Panc1 (cell line): ENCODE measurements at regions not wholly inside any gene's neighbourhood (a gene's known extent, or its start where the extent isn't known, plus 50 kb on each side); places are given as distances from the start of the nearest gene placed in this dataset.

Source experiments
- ATAC-seq: fragments of 200-7000 bp; cut with Tn5 transposase; 2 replicates; pipeline ENCODE4 v1.9.1; 2020; ENCODE audit warnings: mild to moderate bottlenecking, moderate library complexity
- BruUV-seq: library from RNA; stranded (reverse); fragments of 400-500 nt; replicated peaks from 2 replicates; lab custom pipeline; 2021; lab: Mats Ljungman, UMichigan
- CTCF ChIA-PET: fragments of 300-600 bp; sonication (Branson Sonifier 250); formaldehyde crosslinking; loops from one replicate; lab custom pipeline; 2022; ENCODE audit warnings: antibody characterized with exemption; lab: Charles Lee
- POLR2A ChIA-PET: fragments of 300-600 bp; sonication (Branson Sonifier 250); formaldehyde crosslinking; loops from one replicate; lab custom pipeline; 2022; ENCODE audit warnings: antibody characterized with exemption; lab: Charles Lee
- DNase-seq: peaks from one replicate; pipeline ENCODE4 v3.0.0-alpha.2; 2010; ENCODE audit warnings: low read depth, low spot score
- H3K27ac ChIP-seq: 2 replicates; pipeline ENCODE4 v1.5.1; 2011; ENCODE audit warnings: mild to moderate bottlenecking, low read length, inconsistent platforms
- H3K27me3 ChIP-seq: fragments of 200-500 bp; sonication (Bioruptor generic); 2 replicates; pipeline ENCODE4 v1.6.0; 2014; ENCODE audit warnings: low read length, inconsistent platforms; ENCODE audit not compliant: control insufficient read depth, insufficient read depth
- H3K36me3 ChIP-seq: fragments of 200-500 bp; sonication (Bioruptor generic); 2 replicates; pipeline ENCODE4 v1.5.1; 2014; ENCODE audit warnings: inconsistent platforms, mild to moderate bottlenecking, low read length, moderate library complexity; ENCODE audit not compliant: control insufficient read depth, insufficient read depth
- H3K4me1 ChIP-seq: 2 replicates; pipeline ENCODE4 v1.5.1; 2011; ENCODE audit warnings: inconsistent platforms, mild to moderate bottlenecking, low read length, moderate library complexity; ENCODE audit not compliant: control insufficient read depth, insufficient read depth
- H3K4me3 ChIP-seq, 2 experiments: 2 replicates each; pipeline ENCODE4 v1.5.1; 2011 to 2012; ENCODE audit warnings: low read depth in 2 of 2, low read length in 2 of 2, mild to moderate bottlenecking in 2 of 2, inconsistent platforms in 1 of 2, moderate library complexity in 1 of 2
- H3K9me3 ChIP-seq: fragments of 200-500 bp; sonication (Bioruptor generic); 2 replicates; pipeline ENCODE4 v1.5.1; 2014; ENCODE audit warnings: low read depth, mild to moderate bottlenecking, inconsistent platforms, low read length, moderate library complexity; ENCODE audit not compliant: control insufficient read depth, insufficient read depth
- POLR2AphosphoS5 ChIP-seq: IDR thresholded peaks from 2 replicates; pipeline ENCODE4 v1.6.1; 2012; ENCODE audit warnings: mild to moderate bottlenecking, low read depth, low read length, moderate library complexity
- REST ChIP-seq, 2 experiments: IDR thresholded peaks; 2 replicates each; pipeline ENCODE4 v1.6.1; 2011 to 2012; ENCODE audit warnings: low read depth in 2 of 2, control low read depth in 1 of 2, low read length in 1 of 2, mild to moderate bottlenecking in 1 of 2, moderate library complexity in 1 of 2; ENCODE audit not compliant: insufficient read depth in 1 of 2
- SIN3A ChIP-seq: IDR thresholded peaks from 2 replicates; pipeline ENCODE4 v1.6.1; 2012; ENCODE audit warnings: low read depth, mild to moderate bottlenecking, low read length, moderate library complexity, borderline replicate concordance; ENCODE audit not compliant: insufficient read depth
- TCF7L2 ChIP-seq: IDR thresholded peaks from 2 replicates; pipeline ENCODE4 v1.6.1; 2011; ENCODE audit warnings: mild to moderate bottlenecking, low read depth, low read length, inconsistent platforms
- in situ Hi-C: cut with HindIII; loops from 2 replicates; pipeline ENCODE4 v1.10.0; 2016; ENCODE audit warnings: low sequenced_read_pairs, low pct_unique_long_range_greater_than_20kb
- intact Hi-C: fragments of 100-400 bp; cut with micrococcal nuclease; formaldehyde crosslinking; loops from one replicate; pipeline ENCODE4 v1.10.0; 2022; ENCODE audit not compliant: unreplicated experiment
- TF ChIP-seq, protein P1 (sequence below): fragments of 450-650 bp; IDR thresholded peaks from 2 replicates; pipeline ENCODE4 v1.5.1; 2017; ENCODE audit warnings: mild to moderate bottlenecking

DNA sequence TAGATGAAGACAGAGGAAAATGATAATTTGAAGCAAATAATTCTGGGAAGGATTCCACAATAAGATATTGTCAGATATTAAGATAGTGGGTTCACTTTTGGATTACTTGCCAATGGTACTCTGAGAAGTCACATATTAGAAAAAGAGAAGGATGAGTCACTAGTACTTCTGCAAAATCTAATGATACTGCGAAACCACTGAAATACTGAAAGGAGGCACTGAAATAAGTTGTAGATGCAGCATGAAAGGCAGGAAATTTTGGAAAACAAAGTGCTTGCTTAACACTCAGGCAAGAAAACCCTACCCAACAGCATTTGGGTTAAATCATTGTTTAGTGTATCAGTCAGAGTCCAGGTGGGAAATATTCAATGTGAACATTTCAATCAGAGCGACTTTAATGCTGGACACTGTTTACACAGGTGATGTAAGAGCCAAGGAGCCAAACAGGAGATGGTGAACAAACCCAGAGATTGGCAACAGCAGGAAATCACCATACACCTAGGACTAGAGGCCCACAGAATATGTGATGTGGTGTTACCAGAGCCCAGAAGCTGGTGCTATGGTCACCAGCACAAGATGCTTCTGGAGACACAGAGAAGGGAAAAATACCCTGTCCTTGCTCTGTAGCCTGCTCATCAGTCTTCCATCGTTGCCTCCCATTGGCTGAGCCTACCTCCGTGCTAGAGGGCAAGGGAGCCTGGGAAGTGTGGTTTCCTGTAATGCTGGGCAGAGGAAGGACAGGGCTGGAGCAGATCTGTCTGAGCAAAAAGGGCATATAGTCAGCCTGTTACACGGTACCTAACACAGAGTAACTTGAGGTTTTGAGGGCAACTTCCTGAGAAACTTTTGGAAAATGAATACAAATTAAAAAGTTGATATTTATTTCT lies 204.7 kb upstream of the ITGA4 start:
- no TSS peak for BruUV-seq
- Histone ChIP-seq H3K4me3 (no peak overlapping the region), H3K27me3 (no peaks in the 10 kb centered on the region), H3K4me1 (no peaks in the 10 kb centered on the region), H3K9me3 (no peaks in the 10 kb centered on the region), H3K36me3 (no peaks in the 10 kb centered on the region), H3K27ac (no peak overlapping the region)
- DNase-seq (no peak), ATAC-seq (no peak)
- POLR2A ChIA-PET = no interaction called here
- no peak for TF ChIP-seq REST (IDR thresholded peaks at IDR 0.05; ENCODE audit: insufficient read depth in 1 of 2, low read depth in 2 of 2, low read length in 1 of 2)
- TF ChIP-seq, protein P1, sequence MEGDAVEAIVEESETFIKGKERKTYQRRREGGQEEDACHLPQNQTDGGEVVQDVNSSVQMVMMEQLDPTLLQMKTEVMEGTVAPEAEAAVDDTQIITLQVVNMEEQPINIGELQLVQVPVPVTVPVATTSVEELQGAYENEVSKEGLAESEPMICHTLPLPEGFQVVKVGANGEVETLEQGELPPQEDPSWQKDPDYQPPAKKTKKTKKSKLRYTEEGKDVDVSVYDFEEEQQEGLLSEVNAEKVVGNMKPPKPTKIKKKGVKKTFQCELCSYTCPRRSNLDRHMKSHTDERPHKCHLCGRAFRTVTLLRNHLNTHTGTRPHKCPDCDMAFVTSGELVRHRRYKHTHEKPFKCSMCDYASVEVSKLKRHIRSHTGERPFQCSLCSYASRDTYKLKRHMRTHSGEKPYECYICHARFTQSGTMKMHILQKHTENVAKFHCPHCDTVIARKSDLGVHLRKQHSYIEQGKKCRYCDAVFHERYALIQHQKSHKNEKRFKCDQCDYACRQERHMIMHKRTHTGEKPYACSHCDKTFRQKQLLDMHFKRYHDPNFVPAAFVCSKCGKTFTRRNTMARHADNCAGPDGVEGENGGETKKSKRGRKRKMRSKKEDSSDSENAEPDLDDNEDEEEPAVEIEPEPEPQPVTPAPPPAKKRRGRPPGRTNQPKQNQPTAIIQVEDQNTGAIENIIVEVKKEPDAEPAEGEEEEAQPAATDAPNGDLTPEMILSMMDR = no peak
- TF ChIP-seq POLR2AphosphoS5 = no peak
- no peak for TF ChIP-seq SIN3A
- TF ChIP-seq TCF7L2 = no peak
- intact Hi-C loops (no loop called here), in situ Hi-C loops (no loop called here)
- CTCF ChIA-PET = interaction anchor here (0.7 kb wide), 1 partner anchor 127 kb away, joined by 7 read pairs; no protein-coding TSS in a partner anchor

DNA sequence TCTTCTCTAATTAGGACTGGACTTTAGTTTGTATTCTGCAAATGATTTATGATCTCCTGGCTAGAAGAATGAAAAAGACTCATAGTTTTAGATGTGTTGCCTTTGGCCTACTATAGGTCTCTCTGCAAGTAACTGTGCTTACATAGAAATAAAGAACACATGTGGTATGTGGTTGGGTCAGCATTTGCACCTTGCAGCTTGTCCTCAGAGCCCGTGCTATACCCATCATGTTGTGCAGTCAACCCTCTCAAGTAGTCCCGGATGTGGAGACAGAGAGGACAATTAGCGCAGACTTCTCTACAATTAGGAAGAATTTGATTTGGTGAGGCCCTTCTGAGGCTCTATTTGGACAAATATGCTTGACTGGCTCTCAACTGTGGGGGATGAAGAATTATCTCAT lies 203.7 kb upstream of the ITGA4 start:
- H3K4me1 ChIP-seq = no peaks in the 10 kb centered on the region
- intact Hi-C loops (no loop called here), in situ Hi-C loops (no loop called here)
- H3K27ac ChIP-seq = no peak overlapping the region
- no peaks in the 10 kb centered on the region for H3K9me3 ChIP-seq
- DNase-seq (no peak), ATAC-seq (no peak)
- ChIA-PET CTCF (no interaction called here), POLR2A (no interaction called here)
- H3K36me3 ChIP-seq = no peaks in the 10 kb centered on the region
- TF ChIP-seq SIN3A (no peak), TCF7L2 (no peak), REST (IDR thresholded peaks at IDR 0.05; ENCODE audit: insufficient read depth in 1 of 2, low read depth in 2 of 2, low read length in 1 of 2) (no peak), POLR2AphosphoS5 (no peak)
- TF ChIP-seq, protein P1 = no peak
- H3K4me3 ChIP-seq = no peak overlapping the region
- BruUV-seq = no TSS peak
- H3K27me3 ChIP-seq = no peaks in the 10 kb centered on the region
